H9 (cell line): ENCODE measurements at regions not wholly inside any gene's neighbourhood (a gene's known extent, or its start where the extent isn't known, plus 50 kb on each side); places are given as distances from the start of the nearest gene placed in this dataset.

Source experiments
- DNase-seq: peaks from one replicate; pipeline ENCODE4 v3.0.0-alpha.2; 2017
- H2AFZ ChIP-seq: one replicate; pipeline ENCODE4 v1.6.1; 2013; ENCODE audit warnings: mild to moderate bottlenecking, low read length, control low read depth, moderate library complexity
- H2AK5ac ChIP-seq: 2 replicates; pipeline ENCODE4 v1.6.1; 2013; ENCODE audit warnings: low read length, control low read depth, mixed read lengths; ENCODE audit not compliant: insufficient read length
- H2BK120ac ChIP-seq: one replicate; pipeline ENCODE4 v1.6.1; 2013; ENCODE audit warnings: low read depth, mild to moderate bottlenecking, low read length, control low read depth, inconsistent platforms; ENCODE audit not compliant: poor library complexity, severe bottlenecking
- H2BK12ac ChIP-seq: 2 replicates; pipeline ENCODE4 v1.6.1; 2013; ENCODE audit warnings: low read length, control low read depth, mixed read lengths, low read depth; ENCODE audit not compliant: insufficient read length
- H2BK15ac ChIP-seq: 2 replicates; pipeline ENCODE4 v1.6.1; 2013; ENCODE audit warnings: low read depth, low read length, control low read depth
- H2BK20ac ChIP-seq: one replicate; pipeline ENCODE4 v1.6.1; 2013; ENCODE audit warnings: low read depth, mild to moderate bottlenecking, low read length, control low read depth, inconsistent platforms; ENCODE audit not compliant: poor library complexity, severe bottlenecking
- H2BK5ac ChIP-seq: 2 replicates; pipeline ENCODE4 v1.6.1; 2013; ENCODE audit warnings: low read length, control low read depth, mixed read lengths; ENCODE audit not compliant: insufficient read length
- H3K14ac ChIP-seq: 2 replicates; pipeline ENCODE4 v1.6.1; 2013; ENCODE audit warnings: low read length, control low read depth; ENCODE audit not compliant: insufficient read depth
- H3K18ac ChIP-seq: 2 replicates; pipeline ENCODE4 v1.6.1; 2013; ENCODE audit warnings: low read depth, mild to moderate bottlenecking, mixed read lengths, low read length, control low read depth; ENCODE audit not compliant: insufficient read length
- H3K23ac ChIP-seq: 2 replicates; pipeline ENCODE4 v1.6.1; 2013; ENCODE audit warnings: low read length, control low read depth, mixed read lengths, low read depth; ENCODE audit not compliant: insufficient read length
- H3K23me2 ChIP-seq: 2 replicates; pipeline ENCODE4 v1.6.1; 2013; ENCODE audit warnings: low read depth, mild to moderate bottlenecking, mixed read lengths, low read length, control low read depth; ENCODE audit not compliant: insufficient read length, poor library complexity, severe bottlenecking
- H3K27ac ChIP-seq: 2 replicates; pipeline ENCODE4 v1.5.1; 2013; ENCODE audit warnings: low read length, control low read depth, mixed read lengths, low read depth; ENCODE audit not compliant: insufficient read length
- H3K27me3 ChIP-seq: 2 replicates; pipeline ENCODE4 v1.6.1; 2013; ENCODE audit warnings: low read length, control low read depth, inconsistent platforms; ENCODE audit not compliant: insufficient read depth
- H3K4ac ChIP-seq: 2 replicates; pipeline ENCODE4 v1.6.1; 2013; ENCODE audit warnings: low read depth, mild to moderate bottlenecking, control low read depth, inconsistent platforms, low read length, moderate library complexity
- H3K4me1 ChIP-seq: 2 replicates; pipeline ENCODE4 v1.6.1; 2013; ENCODE audit warnings: low read length, control low read depth, inconsistent platforms; ENCODE audit not compliant: insufficient read depth
- H3K4me2 ChIP-seq: 2 replicates; pipeline ENCODE4 v1.6.1; 2013; ENCODE audit warnings: low read length, control low read depth, mixed read lengths; ENCODE audit not compliant: insufficient read length, insufficient read depth
- H3K56ac ChIP-seq: 2 replicates; pipeline ENCODE4 v1.6.1; 2013; ENCODE audit warnings: low read depth, mild to moderate bottlenecking, mixed read lengths, low read length, control low read depth; ENCODE audit not compliant: insufficient read length
- H3K79me1 ChIP-seq: 2 replicates; pipeline ENCODE4 v1.6.1; 2013; ENCODE audit warnings: low read depth, mild to moderate bottlenecking, moderate library complexity, low read length, control low read depth, inconsistent platforms; ENCODE audit not compliant: insufficient read depth, poor library complexity, severe bottlenecking
- H3K79me2 ChIP-seq: 2 replicates; pipeline ENCODE4 v1.6.1; 2013; ENCODE audit warnings: low read length, control low read depth, inconsistent platforms; ENCODE audit not compliant: insufficient read depth
- H3K9ac ChIP-seq: 2 replicates; pipeline ENCODE4 v1.6.1; 2013; ENCODE audit warnings: low read length, control low read depth, mixed read lengths; ENCODE audit not compliant: insufficient read length; ENCODE audit errors: extremely low read depth
- H3K9me3 ChIP-seq: one replicate; pipeline ENCODE4 v1.6.1; 2013; ENCODE audit warnings: low read depth, low read length, inconsistent platforms; ENCODE audit not compliant: control insufficient read depth
- H3T11ph ChIP-seq: one replicate; pipeline ENCODE4 v1.6.1; 2013; ENCODE audit warnings: mild to moderate bottlenecking, low read length, control low read depth, inconsistent platforms
- H4K20me1 ChIP-seq: one replicate; pipeline ENCODE4 v1.6.1; 2013; ENCODE audit not compliant: control insufficient read depth, insufficient read length, insufficient read depth
- H4K5ac ChIP-seq: 2 replicates; pipeline ENCODE4 v1.6.1; 2013; ENCODE audit warnings: low read depth, mild to moderate bottlenecking, mixed read lengths, low read length, control low read depth; ENCODE audit not compliant: insufficient read length
- H4K8ac ChIP-seq: replicated peaks from 2 replicates; pipeline ENCODE4 v1.6.1; 2013; ENCODE audit warnings: low read length, control low read depth, mixed read lengths, low read depth; ENCODE audit not compliant: insufficient read length
- H4K91ac ChIP-seq: 2 replicates; pipeline ENCODE4 v1.6.1; 2013; ENCODE audit warnings: low read depth, mild to moderate bottlenecking, moderate library complexity, mixed read lengths, low read length, control low read depth; ENCODE audit not compliant: insufficient read length
- H3K27ac Mint-ChIP-seq, 3 experiments: 2 replicates in 2 of 3; 3 replicates in 1 of 3; pipeline ENCODE4 v1.8.0; 2020 to 2021; ENCODE audit warnings: mixed read lengths in 3 of 3, mild to moderate bottlenecking in 1 of 3, moderate library complexity in 1 of 3
- H3K27me3 Mint-ChIP-seq: 2 replicates; pipeline ENCODE4 v1.8.0; 2021; ENCODE audit warnings: low read depth, mild to moderate bottlenecking, moderate library complexity, mixed read lengths
- H3K36me3 Mint-ChIP-seq, 3 experiments: 2 replicates in 2 of 3; 3 replicates in 1 of 3; pipeline ENCODE4 v1.8.0; 2020 to 2021; ENCODE audit warnings: low read depth in 3 of 3, mixed read lengths in 3 of 3; ENCODE audit not compliant: insufficient read depth in 1 of 3
- H3K4me1 Mint-ChIP-seq, 2 experiments: 2 replicates each; pipeline ENCODE4 v1.8.0; 2020; ENCODE audit warnings: mixed read lengths in 2 of 2
- H3K4me3 Mint-ChIP-seq, 2 experiments: 2 replicates in 1 of 2; 3 replicates in 1 of 2; pipeline ENCODE4 v1.8.0; 2020 to 2021; ENCODE audit warnings: mild to moderate bottlenecking in 2 of 2, mixed read lengths in 2 of 2, moderate library complexity in 1 of 2
- H3K9me3 Mint-ChIP-seq, 2 experiments: 2 replicates in 1 of 2; 3 replicates in 1 of 2; pipeline ENCODE4 v1.8.0; 2020; ENCODE audit warnings: mild to moderate bottlenecking in 2 of 2, mixed read lengths in 2 of 2, moderate library complexity in 1 of 2
- WGBS: extraction: QIAGEN DNeasy Blood & Tissue Kit; methylation state at CpG from one replicate; pipeline ENCODE4 v1.1.7; 2013; ENCODE audit warnings: missing lambda C conversion rate, low lambda C conversion rate, mixed read lengths; ENCODE audit not compliant: insufficient read length; ENCODE audit errors: extremely low coverage; 5-methylcytosine and 5-hydroxymethylcytosine counted together
- TF ChIP-seq, protein P1 (sequence below): fragments of 200-600 bp; sonication (generic); conservative IDR thresholded peaks from 3 replicates; pipeline ENCODE4 v1.8.0; 2021; ENCODE audit warnings: antibody characterized with exemption, mild to moderate bottlenecking

DNA sequence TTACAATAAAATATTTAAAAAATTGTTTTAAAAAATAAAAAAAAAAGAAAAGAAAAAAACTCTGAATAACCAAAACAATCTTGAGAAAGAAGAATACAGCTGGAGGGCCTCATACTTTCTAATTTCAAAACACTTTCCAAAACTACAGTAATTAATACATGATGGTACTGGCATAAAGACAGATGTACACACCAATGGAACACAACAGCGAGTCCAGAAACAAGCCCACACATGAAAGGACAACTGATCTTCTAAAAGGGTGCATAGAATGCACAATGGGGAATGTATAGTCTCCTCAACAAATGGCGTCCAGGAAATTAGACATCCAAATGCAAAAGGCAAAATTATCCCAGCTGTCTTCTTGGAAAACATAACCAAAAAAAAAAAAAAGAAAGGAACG lies 99.6 kb downstream of the LURAP1L start:
- Histone ChIP-seq H3K27ac (no peak overlapping the region), H3K9ac (no peak overlapping the region), H3K18ac (no peak overlapping the region), H4K20me1 (no peaks in the 10 kb centered on the region), H2BK5ac (no peak overlapping the region), H3K14ac (no peak overlapping the region), H2BK15ac (no peak overlapping the region), H4K8ac (no peak overlapping the region), H4K91ac (no peak overlapping the region), H3K79me2 (no peaks in the 10 kb centered on the region), H4K5ac (no peak overlapping the region), H2BK20ac (no peak overlapping the region), H2AK5ac (no peak overlapping the region), H3K4ac (no peak overlapping the region), H3K23ac (no peak overlapping the region), H3K23me2 (no peaks in the 10 kb centered on the region), H2AFZ (no peak overlapping the region), H2BK12ac (no peak overlapping the region), H3K56ac (no peak overlapping the region), H3K79me1 (no peaks in the 10 kb centered on the region), H2BK120ac (no peak overlapping the region), H3K4me1 (no peaks in the 10 kb centered on the region), H3K4me2 (no peak overlapping the region), H3T11ph (no peak overlapping the region), H3K9me3 (no peaks in the 10 kb centered on the region), H3K27me3 (no peaks in the 10 kb centered on the region)
- H3K9me3 Mint-ChIP-seq = no peaks in the 10 kb centered on the region
- no peaks in the 10 kb centered on the region for H3K27me3 Mint-ChIP-seq
- no CpG with 5 or more reads among the region's 3 CpGs for WGBS
- no peak overlapping the region for H3K4me3 Mint-ChIP-seq
- H3K27ac Mint-ChIP-seq = no peak overlapping the region
- H3K36me3 Mint-ChIP-seq = no peaks in the 10 kb centered on the region
- peaks cover 2 to 3% of the 10 kb centered on the region in 2 experiments; a peak in 1 of 4 replicates for H3K4me1 Mint-ChIP-seq
- DNase-seq = no peak
- TF ChIP-seq, protein P1, sequence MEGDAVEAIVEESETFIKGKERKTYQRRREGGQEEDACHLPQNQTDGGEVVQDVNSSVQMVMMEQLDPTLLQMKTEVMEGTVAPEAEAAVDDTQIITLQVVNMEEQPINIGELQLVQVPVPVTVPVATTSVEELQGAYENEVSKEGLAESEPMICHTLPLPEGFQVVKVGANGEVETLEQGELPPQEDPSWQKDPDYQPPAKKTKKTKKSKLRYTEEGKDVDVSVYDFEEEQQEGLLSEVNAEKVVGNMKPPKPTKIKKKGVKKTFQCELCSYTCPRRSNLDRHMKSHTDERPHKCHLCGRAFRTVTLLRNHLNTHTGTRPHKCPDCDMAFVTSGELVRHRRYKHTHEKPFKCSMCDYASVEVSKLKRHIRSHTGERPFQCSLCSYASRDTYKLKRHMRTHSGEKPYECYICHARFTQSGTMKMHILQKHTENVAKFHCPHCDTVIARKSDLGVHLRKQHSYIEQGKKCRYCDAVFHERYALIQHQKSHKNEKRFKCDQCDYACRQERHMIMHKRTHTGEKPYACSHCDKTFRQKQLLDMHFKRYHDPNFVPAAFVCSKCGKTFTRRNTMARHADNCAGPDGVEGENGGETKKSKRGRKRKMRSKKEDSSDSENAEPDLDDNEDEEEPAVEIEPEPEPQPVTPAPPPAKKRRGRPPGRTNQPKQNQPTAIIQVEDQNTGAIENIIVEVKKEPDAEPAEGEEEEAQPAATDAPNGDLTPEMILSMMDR = no peak
